SW480 (cell line): ENCODE measurements at regions not wholly inside any gene's neighbourhood (a gene's known extent, or its start where the extent isn't known, plus 50 kb on each side); places are given as distances from the start of the nearest gene placed in this dataset.
A peak's percentile ranks its signal among the peaks of the same experiment; 100 is the strongest.
"Not testable (repeated sequence)": the region's sequence is repeated elsewhere in the genome, so short reads cannot be mapped to it uniquely, and the experiment has no call there.

ENCODE experiments used
- DNase-seq: peaks from one replicate; pipeline ENCODE4 v3.0.0-alpha.2; 2016; ENCODE audit warnings: low spot score

- peak; percentile 53 for DNase-seq
Observed at GRCh38 chr13:22757530-22758120, 423.2 kb upstream of the SGCG start.

GRCh38 chr13:22758245-22758644 lies 422.5 kb upstream of the SGCG start:
- DNase-seq: no peak

- no peak for DNase-seq
Observed at GRCh38 chr13:22761709-22762108, 419.1 kb upstream of the SGCG start.

- DNase-seq: no peak
Observed at GRCh38 chr13:22765547-22765946, 415.2 kb upstream of the SGCG start.

GRCh38 chr13:22770891-22771290 lies 409.9 kb upstream of the SGCG start:
- no peak for DNase-seq

GRCh38 chr13:22773465-22773864 lies 407.3 kb upstream of the SGCG start:
- DNase-seq: no peak

- DNase-seq: no peak
Observed at GRCh38 chr13:22776394-22777186, 404.2 kb upstream of the SGCG start.

GRCh38 chr13:22777207-22777606 lies 403.6 kb upstream of the SGCG start:
- DNase-seq: no peak

- DNase-seq: peak; percentile 98
Observed at GRCh38 chr13:22789027-22789593, 391.7 kb upstream of the SGCG start.

GRCh38 chr13:22789916-22790315 lies 390.9 kb upstream of the SGCG start:
- peak; percentile 78 for DNase-seq

GRCh38 chr13:22793598-22794134 lies 387.1 kb upstream of the SGCG start:
- peak; percentile 100 for DNase-seq

GRCh38 chr13:22800526-22801401 lies 380.0 kb upstream of the SGCG start:
- DNase-seq: no peak

- DNase-seq: no peak
Observed at GRCh38 chr13:22801402-22802003, 379.3 kb upstream of the SGCG start.

GRCh38 chr13:22812793-22813192 lies 368.0 kb upstream of the SGCG start:
- no peak for DNase-seq

- not testable (repeated sequence) for DNase-seq
Observed at GRCh38 chr13:22813531-22814377, 367.0 kb upstream of the SGCG start.

GRCh38 chr13:22814433-22814832 lies 366.3 kb upstream of the SGCG start:
- DNase-seq: not testable (repeated sequence)

- no peak for DNase-seq
Observed at GRCh38 chr13:22821589-22821988, 359.2 kb upstream of the SGCG start.

GRCh38 chr13:22825186-22825585 lies 355.6 kb upstream of the SGCG start:
- DNase-seq: no peak

- peak; percentile 39 for DNase-seq
Observed at GRCh38 chr13:22828081-22828480, 352.7 kb upstream of the SGCG start.

- DNase-seq: no peak
Observed at GRCh38 chr13:22836475-22836874, 344.3 kb upstream of the SGCG start.
